GM19467 (cell line): ENCODE measurements at regions not wholly inside any gene's neighbourhood (a gene's known extent, or its start where the extent isn't known, plus 50 kb on each side); places are given as distances from the start of the nearest gene placed in this dataset.

Experiments
- ATAC-seq: cut with Tn5 transposase; IDR thresholded peaks from one replicate; pipeline ENCODE4 v1.9.1; 2021; ENCODE audit warnings: mild to moderate bottlenecking, moderate library complexity; ENCODE audit not compliant: unreplicated experiment

DNA sequence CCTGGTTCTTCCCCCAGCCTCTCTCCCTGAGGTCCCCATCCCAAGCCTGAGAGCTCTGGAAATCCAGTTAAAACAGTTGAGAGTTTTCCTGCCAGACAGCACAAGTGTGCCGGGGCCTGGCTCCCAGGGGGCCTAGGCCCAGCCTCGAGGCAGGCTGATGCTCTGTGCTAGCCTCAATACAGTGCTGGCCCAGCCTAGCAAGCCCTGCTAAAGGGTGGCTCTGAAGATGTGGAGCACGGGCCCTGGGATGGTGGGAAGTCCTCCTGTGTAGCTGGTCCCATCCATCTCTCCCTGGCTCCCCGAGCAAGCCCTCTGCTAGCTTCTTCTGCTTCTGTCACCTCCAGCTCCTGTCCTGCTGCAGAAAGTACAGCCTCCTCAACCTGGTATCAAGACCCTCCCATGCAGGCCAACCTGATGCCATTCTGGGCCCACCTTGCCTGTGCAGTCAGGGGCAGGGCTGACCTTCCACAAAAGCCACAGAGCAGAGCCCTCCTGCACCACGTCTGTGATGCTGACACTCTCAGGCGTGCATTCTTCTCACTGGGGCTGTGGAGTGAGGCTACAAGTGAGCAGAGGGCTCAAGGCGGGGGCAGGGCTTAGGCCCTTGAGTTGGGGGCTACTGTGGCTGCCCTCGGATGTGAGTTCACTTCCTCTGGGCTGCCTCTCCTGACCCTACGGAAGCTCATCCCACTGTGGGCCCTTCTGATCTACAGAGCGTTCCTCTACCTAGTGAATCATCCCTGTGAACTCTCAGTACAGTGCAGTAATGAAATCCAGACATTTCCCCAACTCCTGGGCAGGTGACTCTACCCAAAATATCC lies 60.1 kb upstream of the LAPTM4A start:
- ATAC-seq = no peak

DNA sequence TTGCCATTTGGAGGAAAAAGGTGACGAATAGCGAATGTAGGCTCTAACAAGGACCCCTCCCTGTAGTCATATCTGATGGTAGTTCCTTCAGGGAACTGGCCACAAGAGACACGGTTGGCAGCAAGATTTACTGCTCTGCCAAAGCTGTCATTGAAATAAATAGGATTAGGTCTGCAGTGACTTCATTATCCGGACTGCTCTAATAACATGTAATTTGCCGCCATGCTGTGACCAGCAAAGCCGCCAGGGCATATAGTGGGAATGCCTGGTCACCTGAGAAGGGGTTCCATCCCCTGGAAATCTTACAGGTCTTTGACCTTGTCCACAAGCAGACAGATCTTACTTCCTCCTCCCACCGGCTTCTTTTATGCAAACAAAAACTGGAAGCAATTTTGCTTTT lies 59.4 kb upstream of the LAPTM4A start:
- ATAC-seq = no peak

DNA sequence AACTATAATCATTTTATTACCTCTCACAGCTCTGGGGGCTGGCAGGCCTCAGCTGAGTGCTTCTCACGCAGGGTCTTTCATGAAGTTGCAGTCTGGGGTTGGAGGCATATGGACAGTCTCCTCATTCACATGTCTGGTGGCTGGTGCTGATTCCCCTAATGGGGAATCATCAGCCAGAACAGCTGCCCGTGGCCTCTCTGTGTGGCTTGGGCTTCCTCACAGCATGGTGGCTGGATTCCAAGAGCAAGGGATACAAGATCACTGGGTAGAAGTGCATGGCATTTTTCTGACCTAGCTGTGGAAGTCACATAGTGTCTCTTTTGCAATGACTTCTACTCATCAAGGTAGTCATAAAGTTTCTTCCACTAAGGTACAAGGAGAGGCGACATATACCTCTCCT lies 59.0 kb upstream of the LAPTM4A start:
- no peak for ATAC-seq

DNA sequence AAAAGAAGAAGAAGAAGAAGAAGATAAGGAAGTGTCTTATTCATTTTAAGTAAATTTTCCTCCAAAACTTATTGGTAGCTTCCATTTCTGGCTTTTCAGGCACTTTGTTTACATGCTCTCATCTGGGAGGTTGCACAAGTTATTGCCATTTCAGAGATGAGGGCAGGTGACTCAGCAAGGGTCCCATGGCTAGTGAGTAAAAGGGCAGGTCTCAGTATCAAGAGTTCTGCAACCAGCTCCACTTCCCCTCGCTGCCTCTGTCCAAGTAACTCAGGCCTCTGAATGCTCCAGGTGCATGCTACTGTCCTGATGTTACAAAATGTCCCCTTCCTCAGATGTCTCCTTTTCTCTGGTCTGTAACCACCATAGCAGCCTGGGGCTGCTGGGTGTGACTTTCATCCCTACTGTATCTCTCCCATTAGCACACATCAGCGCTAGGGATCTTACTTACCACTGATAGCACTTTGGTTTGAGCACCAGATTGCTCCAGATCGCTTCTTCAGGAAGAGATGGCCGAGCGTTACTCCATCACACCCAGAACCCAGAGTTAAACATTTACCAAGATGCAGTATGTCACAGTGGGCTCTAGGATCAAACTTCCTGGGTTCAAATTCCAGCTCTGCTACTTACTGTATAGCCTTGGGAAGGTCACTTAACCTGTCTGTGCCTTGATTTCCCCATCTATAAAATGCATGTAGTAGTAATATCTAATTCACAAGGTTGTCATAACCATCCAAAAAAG lies 57.4 kb upstream of the LAPTM4A start:
- ATAC-seq = no peak

DNA sequence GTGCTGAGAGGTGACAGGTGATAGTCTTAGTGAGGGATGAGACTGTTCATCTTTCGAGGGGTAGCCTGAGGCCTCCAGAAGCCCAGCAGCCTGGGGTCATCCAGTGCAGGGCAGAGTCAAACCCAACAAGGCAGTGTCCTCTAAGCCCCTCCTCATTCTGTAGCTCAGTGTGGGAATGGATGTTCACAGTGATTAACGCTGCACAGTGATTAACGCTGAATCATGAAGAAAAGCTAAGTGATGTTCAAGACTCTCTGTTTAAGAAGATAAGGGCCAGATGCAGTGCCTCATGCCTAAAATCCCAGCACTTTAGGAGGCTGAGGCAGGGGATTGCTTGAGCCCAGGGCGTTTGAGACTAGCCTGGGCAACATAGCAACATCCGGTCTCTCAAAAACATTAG lies 56.3 kb upstream of the LAPTM4A start:
- no peak for ATAC-seq

DNA sequence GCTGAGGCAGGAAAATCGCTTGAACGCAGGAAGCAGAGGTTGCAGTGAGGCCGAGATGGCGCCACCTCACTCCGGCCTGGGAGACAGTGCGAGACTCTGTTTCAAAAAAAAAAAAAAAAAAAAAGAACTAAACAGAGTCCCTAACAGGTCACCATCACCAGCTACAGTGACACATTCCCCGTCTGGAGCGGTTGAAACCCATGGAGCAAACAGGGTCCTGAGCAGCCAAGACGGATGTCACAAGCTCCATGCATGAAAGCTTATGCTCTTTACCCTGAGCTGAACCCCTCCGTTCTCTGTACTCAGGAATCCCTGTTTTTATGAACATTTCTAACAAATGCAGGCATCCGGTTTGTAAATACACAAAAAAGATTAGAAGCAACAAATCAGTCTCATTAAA lies 55.9 kb upstream of the LAPTM4A start:
- no peak for ATAC-seq

DNA sequence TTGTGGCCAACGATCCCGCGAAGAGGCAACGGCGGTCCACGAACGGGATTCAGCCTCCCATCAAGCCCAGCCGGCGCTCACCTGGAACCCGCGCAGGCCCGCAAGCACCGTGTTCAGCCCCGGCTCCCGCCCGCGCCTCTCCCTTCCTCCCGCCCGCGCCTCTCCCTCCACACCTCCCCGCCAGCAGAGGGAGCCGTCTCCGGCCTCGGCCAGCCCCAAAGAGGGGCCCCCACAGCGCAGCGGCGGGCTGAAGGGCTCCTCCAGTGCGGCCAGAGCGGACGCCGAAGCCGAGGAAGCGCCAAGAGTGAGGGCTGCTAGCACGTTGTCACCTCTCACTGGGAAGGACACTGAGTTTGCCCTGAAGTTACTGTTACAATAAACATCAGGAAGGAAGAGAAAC lies 55.3 kb upstream of the LAPTM4A start:
- no peak for ATAC-seq

DNA sequence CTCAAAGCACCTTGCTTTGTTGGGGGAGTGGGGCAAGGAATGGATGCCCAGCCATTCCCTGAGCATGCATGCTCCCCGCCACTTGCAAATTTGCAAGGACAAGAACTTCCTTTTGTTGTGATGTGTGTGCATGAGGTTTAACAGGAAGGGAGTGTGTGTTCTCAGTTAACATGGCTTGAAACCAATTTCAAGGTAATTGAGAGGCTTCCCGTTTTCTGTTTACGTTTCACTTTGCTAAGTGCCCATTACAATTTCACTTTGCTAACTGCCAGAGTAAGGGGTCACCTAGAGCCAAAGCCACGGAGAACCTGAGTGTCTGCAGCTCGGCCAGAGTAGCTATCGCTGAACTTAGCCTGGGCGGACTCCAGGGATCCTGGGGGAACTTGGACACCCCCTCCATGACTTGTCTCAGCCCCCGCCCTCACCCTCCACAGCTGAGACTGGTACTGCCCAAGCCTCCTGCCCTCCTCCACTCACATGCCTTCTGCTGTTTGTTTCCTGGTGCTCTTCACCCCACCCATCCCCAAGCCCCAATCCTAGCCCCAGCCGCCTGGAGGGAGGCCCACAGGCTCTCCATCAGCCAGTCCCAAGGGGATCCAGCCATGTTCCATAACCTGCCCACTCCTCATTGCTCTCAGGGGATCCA lies 53.6 kb upstream of the LAPTM4A start:
- ATAC-seq = no peak

DNA sequence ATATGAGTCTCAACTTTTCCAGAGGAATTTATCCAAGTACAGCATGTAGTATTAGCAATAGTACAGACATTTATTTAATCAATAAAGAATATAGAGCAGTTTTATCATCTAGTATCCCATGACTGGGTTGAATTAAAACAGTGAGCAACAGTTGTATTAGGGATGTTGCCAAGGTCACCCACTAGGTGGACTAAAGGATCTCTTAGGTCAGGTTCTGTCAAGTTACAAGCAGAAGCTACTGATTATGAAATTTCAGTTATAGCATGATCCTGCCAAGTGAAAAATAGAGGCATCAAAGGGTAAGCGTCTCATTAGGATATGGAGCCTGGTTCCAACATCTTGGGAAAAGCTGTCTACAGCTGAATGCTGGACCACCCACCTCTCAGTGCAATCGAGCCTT lies 52.1 kb upstream of the LAPTM4A start:
- ATAC-seq = no peak
